Effector memory CD8-positive, alpha-beta T cell (primary cell): ENCODE measurements at regions not wholly inside any gene's neighbourhood (a gene's known extent, or its start where the extent isn't known, plus 50 kb on each side); places are given as distances from the start of the nearest gene placed in this dataset.
"Not testable (repeated sequence)": the region's sequence is repeated elsewhere in the genome, so short reads cannot be mapped to it uniquely, and the experiment has no call there.

Source experiments
- ATAC-seq: fragments of 150-1000 bp; cut with Tn5 transposase; replicated peaks from 2 replicates; pipeline ENCODE4 v1.10.0; 2021; ENCODE audit warnings: mild to moderate bottlenecking, moderate library complexity
- DNase-seq, 3 experiments: peaks; one replicate each; pipeline ENCODE4 v3.0.0; 2021
- H3K27ac Mint-ChIP-seq, 2 donors: one replicate each; pipeline ENCODE4 v1.8.0; 2022; ENCODE audit warnings: mild to moderate bottlenecking in 2 of 2, mixed read lengths in 2 of 2, moderate library complexity in 2 of 2
- H3K27me3 Mint-ChIP-seq, 2 donors: one replicate each; pipeline ENCODE4 v1.8.0; 2022; ENCODE audit warnings: mixed read lengths in 2 of 2
- H3K36me3 Mint-ChIP-seq: one replicate; pipeline ENCODE4 v1.8.0; 2022; ENCODE audit warnings: mild to moderate bottlenecking, moderate library complexity, mixed read lengths; ENCODE audit not compliant: insufficient read depth
- H3K4me1 Mint-ChIP-seq, 2 donors: one replicate each; pipeline ENCODE4 v1.8.0; 2022; ENCODE audit warnings: low read depth in 2 of 2, mixed read lengths in 2 of 2
- H3K4me3 Mint-ChIP-seq, 2 donors: one replicate each; pipeline ENCODE4 v1.8.0; 2022; ENCODE audit warnings: mild to moderate bottlenecking in 2 of 2, mixed read lengths in 2 of 2, moderate library complexity in 2 of 2
- H3K9me3 Mint-ChIP-seq, 2 donors: one replicate each; pipeline ENCODE4 v1.8.0; 2022; ENCODE audit warnings: mixed read lengths in 2 of 2

GRCh38 chr5:41995193-41995592 is 70.1 kb downstream of the FBXO4 start:
- Mint-ChIP-seq H3K27ac (no peak overlapping the region), H3K9me3 (peaks cover 0 to 4% of the 10 kb centered on the region in 2 donors), H3K27me3 (peaks cover 10 to 19% of the 10 kb centered on the region in 2 donors), H3K4me3 (no peak overlapping the region), H3K4me1 (no peaks in the 10 kb centered on the region), H3K36me3 (no peaks in the 10 kb centered on the region)
- no peak for DNase-seq
- ATAC-seq: no peak

GRCh38 chr5:42001673-42002072 is 76.6 kb downstream of the FBXO4 start:
- Mint-ChIP-seq H3K36me3 (no peaks in the 10 kb centered on the region), H3K4me3 (no peak overlapping the region), H3K9me3 (peaks cover 0 to 4% of the 10 kb centered on the region in 2 donors), H3K27me3 (peaks cover 6 to 7% of the 10 kb centered on the region in 2 donors), H3K4me1 (no peaks in the 10 kb centered on the region), H3K27ac (no peak overlapping the region)
- no peak for ATAC-seq
- DNase-seq: no peak

GRCh38 chr5:42003852-42004251 is 78.8 kb downstream of the FBXO4 start:
- H3K9me3 Mint-ChIP-seq, H3K4me1 Mint-ChIP-seq, H3K4me3 Mint-ChIP-seq, ATAC-seq, DNase-seq, H3K27ac Mint-ChIP-seq, H3K27me3 Mint-ChIP-seq, H3K36me3 Mint-ChIP-seq: not testable (repeated sequence)

- ATAC-seq (no peak), DNase-seq (no peak)
- H3K4me1 Mint-ChIP-seq: no peaks in the 10 kb centered on the region
- peak overlapping the region in 1 of 2 donors; percentile 16 for H3K27ac Mint-ChIP-seq
- H3K9me3 Mint-ChIP-seq: no peaks in the 10 kb centered on the region
- H3K36me3 Mint-ChIP-seq: no peaks in the 10 kb centered on the region
- H3K27me3 Mint-ChIP-seq: peaks cover 6 to 7% of the 10 kb centered on the region in 2 donors
- no peak overlapping the region for H3K4me3 Mint-ChIP-seq
Observed at GRCh38 chr5:42005561-42006153, 80.6 kb downstream of the FBXO4 start.

GRCh38 chr5:42013561-42013960 is 88.5 kb downstream of the FBXO4 start:
- H3K27ac Mint-ChIP-seq: no peak overlapping the region

GRCh38 chr5:42015254-42015653 is 90.2 kb downstream of the FBXO4 start:
- DNase-seq: no peak
- Mint-ChIP-seq H3K4me1 (no peaks in the 10 kb centered on the region), H3K27ac (no peak overlapping the region), H3K4me3 (no peak overlapping the region), H3K27me3 (peaks cover 32 to 43% of the 10 kb centered on the region in 2 donors), H3K9me3 (no peaks in the 10 kb centered on the region), H3K36me3 (no peaks in the 10 kb centered on the region)
- no peak for ATAC-seq

More at GRCh38 chr5:42013561-42013960, 88.5 kb downstream of the FBXO4 start:
- Mint-ChIP-seq H3K36me3 (no peaks in the 10 kb centered on the region), H3K4me3 (no peak overlapping the region), H3K9me3 (no peaks in the 10 kb centered on the region), H3K4me1 (no peaks in the 10 kb centered on the region), H3K27me3 (peaks cover 32 to 43% of the 10 kb centered on the region in 2 donors)
- ATAC-seq: no peak
- DNase-seq: no peak

- no peaks in the 10 kb centered on the region for H3K36me3 Mint-ChIP-seq
- H3K9me3 Mint-ChIP-seq: no peaks in the 10 kb centered on the region
Observed at GRCh38 chr5:42015681-42016080, 90.6 kb downstream of the FBXO4 start.

GRCh38 chr5:42020788-42021530 is 95.9 kb downstream of the FBXO4 start:
- no peak overlapping the region for H3K4me3 Mint-ChIP-seq
- no peak overlapping the region for H3K27ac Mint-ChIP-seq
- no peak for DNase-seq
- no peaks in the 10 kb centered on the region for H3K4me1 Mint-ChIP-seq
- no peak for ATAC-seq
- peaks cover 14 to 28% of the 10 kb centered on the region in 2 donors for H3K27me3 Mint-ChIP-seq
- H3K36me3 Mint-ChIP-seq: no peaks in the 10 kb centered on the region
- H3K9me3 Mint-ChIP-seq: no peaks in the 10 kb centered on the region

More at GRCh38 chr5:42015681-42016080, 90.6 kb downstream of the FBXO4 start:
- Mint-ChIP-seq H3K27me3 (peaks cover 32 to 46% of the 10 kb centered on the region in 2 donors), H3K4me1 (no peaks in the 10 kb centered on the region), H3K4me3 (no peak overlapping the region), H3K27ac (no peak overlapping the region)
- ATAC-seq: no peak
- no peak for DNase-seq

- ATAC-seq (no peak), DNase-seq (no peak)
- H3K36me3 Mint-ChIP-seq: no peaks in the 10 kb centered on the region
- peaks cover 13 to 27% of the 10 kb centered on the region in 2 donors for H3K27me3 Mint-ChIP-seq
- no peaks in the 10 kb centered on the region for H3K4me1 Mint-ChIP-seq
- no peak overlapping the region for H3K4me3 Mint-ChIP-seq
- no peak overlapping the region for H3K27ac Mint-ChIP-seq
- no peaks in the 10 kb centered on the region for H3K9me3 Mint-ChIP-seq
Observed at GRCh38 chr5:42021923-42022322, 96.8 kb downstream of the FBXO4 start.

- H3K4me1 Mint-ChIP-seq: no peaks in the 10 kb centered on the region
- ATAC-seq (no peak), DNase-seq (no peak)
- no peaks in the 10 kb centered on the region for H3K36me3 Mint-ChIP-seq
- H3K9me3 Mint-ChIP-seq: no peaks in the 10 kb centered on the region
- peaks cover 14 to 27% of the 10 kb centered on the region in 2 donors for H3K27me3 Mint-ChIP-seq
- H3K27ac Mint-ChIP-seq: no peak overlapping the region
- H3K4me3 Mint-ChIP-seq: no peak overlapping the region
Observed at GRCh38 chr5:42022383-42022972, 97.4 kb downstream of the FBXO4 start.

- H3K4me3 Mint-ChIP-seq: no peak overlapping the region
- ATAC-seq (no peak), DNase-seq (no peak)
- H3K4me1 Mint-ChIP-seq: no peaks in the 10 kb centered on the region
- H3K9me3 Mint-ChIP-seq: no peaks in the 10 kb centered on the region
- peaks cover 27 to 33% of the 10 kb centered on the region in 2 donors for H3K27me3 Mint-ChIP-seq
- no peak overlapping the region for H3K27ac Mint-ChIP-seq
- no peaks in the 10 kb centered on the region for H3K36me3 Mint-ChIP-seq
Observed at GRCh38 chr5:42026446-42026845, 101.4 kb downstream of the FBXO4 start.

- DNase-seq (no peak), ATAC-seq (no peak)
- H3K27me3 Mint-ChIP-seq: peaks cover 48 to 62% of the 10 kb centered on the region in 2 donors
- H3K9me3 Mint-ChIP-seq: no peaks in the 10 kb centered on the region
- no peak overlapping the region for H3K4me3 Mint-ChIP-seq
- no peaks in the 10 kb centered on the region for H3K4me1 Mint-ChIP-seq
- no peak overlapping the region for H3K27ac Mint-ChIP-seq
- H3K36me3 Mint-ChIP-seq: no peaks in the 10 kb centered on the region
Observed at GRCh38 chr5:42032137-42032536, 107.1 kb downstream of the FBXO4 start.

- H3K9me3 Mint-ChIP-seq: no peaks in the 10 kb centered on the region
- no peaks in the 10 kb centered on the region for H3K36me3 Mint-ChIP-seq
- DNase-seq (no peak), ATAC-seq (no peak)
- no peak overlapping the region for H3K4me3 Mint-ChIP-seq
- no peaks in the 10 kb centered on the region for H3K4me1 Mint-ChIP-seq
- H3K27ac Mint-ChIP-seq: no peak overlapping the region
- H3K27me3 Mint-ChIP-seq: peaks cover 52 to 64% of the 10 kb centered on the region in 2 donors
Observed at GRCh38 chr5:42035526-42035925, 110.4 kb downstream of the FBXO4 start.

- no peaks in the 10 kb centered on the region for H3K9me3 Mint-ChIP-seq
- H3K4me1 Mint-ChIP-seq: no peaks in the 10 kb centered on the region
- ATAC-seq: no peak
- H3K36me3 Mint-ChIP-seq: no peaks in the 10 kb centered on the region
- H3K4me3 Mint-ChIP-seq: no peak overlapping the region
- H3K27me3 Mint-ChIP-seq: peaks cover 57 to 69% of the 10 kb centered on the region in 2 donors
- no peak for DNase-seq
- no peak overlapping the region for H3K27ac Mint-ChIP-seq
Observed at GRCh38 chr5:42036379-42036778, 111.3 kb downstream of the FBXO4 start.
